ENCODE measurements at regions not wholly inside any gene's neighbourhood (a gene's known extent, or its start where the extent isn't known, plus 50 kb on each side); places are given as distances from the start of the nearest gene placed in this dataset.

DNA sequence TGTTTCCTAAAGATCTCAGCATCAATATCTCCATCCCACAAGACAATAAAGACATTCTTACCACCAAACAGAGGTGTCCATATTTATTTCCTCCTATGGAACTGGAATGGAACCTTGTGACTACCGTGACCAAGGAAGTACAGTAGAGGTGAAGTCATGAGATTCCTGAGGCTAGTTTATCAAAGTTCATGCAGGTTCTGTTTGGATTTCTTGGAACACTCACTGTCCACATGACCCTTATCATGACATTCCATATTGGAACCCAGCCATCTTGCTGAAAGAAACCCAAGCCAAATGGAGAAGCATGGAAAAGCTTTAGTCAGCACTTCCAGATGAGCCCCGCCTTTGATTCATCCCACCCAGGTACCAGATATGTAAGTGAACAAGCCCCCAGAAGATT is 516.0 kb upstream of the POU3F3 start:
- TF ChIP-seq, protein P1, sequence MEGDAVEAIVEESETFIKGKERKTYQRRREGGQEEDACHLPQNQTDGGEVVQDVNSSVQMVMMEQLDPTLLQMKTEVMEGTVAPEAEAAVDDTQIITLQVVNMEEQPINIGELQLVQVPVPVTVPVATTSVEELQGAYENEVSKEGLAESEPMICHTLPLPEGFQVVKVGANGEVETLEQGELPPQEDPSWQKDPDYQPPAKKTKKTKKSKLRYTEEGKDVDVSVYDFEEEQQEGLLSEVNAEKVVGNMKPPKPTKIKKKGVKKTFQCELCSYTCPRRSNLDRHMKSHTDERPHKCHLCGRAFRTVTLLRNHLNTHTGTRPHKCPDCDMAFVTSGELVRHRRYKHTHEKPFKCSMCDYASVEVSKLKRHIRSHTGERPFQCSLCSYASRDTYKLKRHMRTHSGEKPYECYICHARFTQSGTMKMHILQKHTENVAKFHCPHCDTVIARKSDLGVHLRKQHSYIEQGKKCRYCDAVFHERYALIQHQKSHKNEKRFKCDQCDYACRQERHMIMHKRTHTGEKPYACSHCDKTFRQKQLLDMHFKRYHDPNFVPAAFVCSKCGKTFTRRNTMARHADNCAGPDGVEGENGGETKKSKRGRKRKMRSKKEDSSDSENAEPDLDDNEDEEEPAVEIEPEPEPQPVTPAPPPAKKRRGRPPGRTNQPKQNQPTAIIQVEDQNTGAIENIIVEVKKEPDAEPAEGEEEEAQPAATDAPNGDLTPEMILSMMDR (IDR thresholded peaks at IDR 0.05): no peak
- TF ChIP-seq POLR2A (IDR thresholded peaks at IDR 0.05; ENCODE audit: low read length) (no peak), HOXA7 (CRISPR knock-in tag; IDR thresholded peaks at IDR 0.05) (no peak), CHD2 (IDR thresholded peaks at IDR 0.05; ENCODE audit: low read length, partially characterized antibody) (no peak), RFX5 (IDR thresholded peaks at IDR 0.05) (no peak), NR3C1 (IDR thresholded peaks at IDR 0.05) (no peak)
- TF ChIP-seq, protein P2, sequence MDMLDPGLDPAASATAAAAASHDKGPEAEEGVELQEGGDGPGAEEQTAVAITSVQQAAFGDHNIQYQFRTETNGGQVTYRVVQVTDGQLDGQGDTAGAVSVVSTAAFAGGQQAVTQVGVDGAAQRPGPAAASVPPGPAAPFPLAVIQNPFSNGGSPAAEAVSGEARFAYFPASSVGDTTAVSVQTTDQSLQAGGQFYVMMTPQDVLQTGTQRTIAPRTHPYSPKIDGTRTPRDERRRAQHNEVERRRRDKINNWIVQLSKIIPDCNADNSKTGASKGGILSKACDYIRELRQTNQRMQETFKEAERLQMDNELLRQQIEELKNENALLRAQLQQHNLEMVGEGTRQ (IDR thresholded peaks at IDR 0.05): no peak
- TF ChIP-seq, protein P3, sequence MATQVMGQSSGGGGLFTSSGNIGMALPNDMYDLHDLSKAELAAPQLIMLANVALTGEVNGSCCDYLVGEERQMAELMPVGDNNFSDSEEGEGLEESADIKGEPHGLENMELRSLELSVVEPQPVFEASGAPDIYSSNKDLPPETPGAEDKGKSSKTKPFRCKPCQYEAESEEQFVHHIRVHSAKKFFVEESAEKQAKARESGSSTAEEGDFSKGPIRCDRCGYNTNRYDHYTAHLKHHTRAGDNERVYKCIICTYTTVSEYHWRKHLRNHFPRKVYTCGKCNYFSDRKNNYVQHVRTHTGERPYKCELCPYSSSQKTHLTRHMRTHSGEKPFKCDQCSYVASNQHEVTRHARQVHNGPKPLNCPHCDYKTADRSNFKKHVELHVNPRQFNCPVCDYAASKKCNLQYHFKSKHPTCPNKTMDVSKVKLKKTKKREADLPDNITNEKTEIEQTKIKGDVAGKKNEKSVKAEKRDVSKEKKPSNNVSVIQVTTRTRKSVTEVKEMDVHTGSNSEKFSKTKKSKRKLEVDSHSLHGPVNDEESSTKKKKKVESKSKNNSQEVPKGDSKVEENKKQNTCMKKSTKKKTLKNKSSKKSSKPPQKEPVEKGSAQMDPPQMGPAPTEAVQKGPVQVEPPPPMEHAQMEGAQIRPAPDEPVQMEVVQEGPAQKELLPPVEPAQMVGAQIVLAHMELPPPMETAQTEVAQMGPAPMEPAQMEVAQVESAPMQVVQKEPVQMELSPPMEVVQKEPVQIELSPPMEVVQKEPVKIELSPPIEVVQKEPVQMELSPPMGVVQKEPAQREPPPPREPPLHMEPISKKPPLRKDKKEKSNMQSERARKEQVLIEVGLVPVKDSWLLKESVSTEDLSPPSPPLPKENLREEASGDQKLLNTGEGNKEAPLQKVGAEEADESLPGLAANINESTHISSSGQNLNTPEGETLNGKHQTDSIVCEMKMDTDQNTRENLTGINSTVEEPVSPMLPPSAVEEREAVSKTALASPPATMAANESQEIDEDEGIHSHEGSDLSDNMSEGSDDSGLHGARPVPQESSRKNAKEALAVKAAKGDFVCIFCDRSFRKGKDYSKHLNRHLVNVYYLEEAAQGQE (IDR thresholded peaks at IDR 0.05): no peak
- TF ChIP-seq, protein P4, sequence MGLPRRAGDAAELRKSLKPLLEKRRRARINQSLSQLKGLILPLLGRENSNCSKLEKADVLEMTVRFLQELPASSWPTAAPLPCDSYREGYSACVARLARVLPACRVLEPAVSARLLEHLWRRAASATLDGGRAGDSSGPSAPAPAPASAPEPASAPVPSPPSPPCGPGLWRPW (IDR thresholded peaks at IDR 0.05): no peak
